ENCODE measurements at regions not wholly inside any gene's neighbourhood (a gene's known extent, or its start where the extent isn't known, plus 50 kb on each side); places are given as distances from the start of the nearest gene placed in this dataset.

- ChIA-PET POLR2A (no interaction called here), CTCF (no interaction called here)
- TF ChIP-seq, protein P1, sequence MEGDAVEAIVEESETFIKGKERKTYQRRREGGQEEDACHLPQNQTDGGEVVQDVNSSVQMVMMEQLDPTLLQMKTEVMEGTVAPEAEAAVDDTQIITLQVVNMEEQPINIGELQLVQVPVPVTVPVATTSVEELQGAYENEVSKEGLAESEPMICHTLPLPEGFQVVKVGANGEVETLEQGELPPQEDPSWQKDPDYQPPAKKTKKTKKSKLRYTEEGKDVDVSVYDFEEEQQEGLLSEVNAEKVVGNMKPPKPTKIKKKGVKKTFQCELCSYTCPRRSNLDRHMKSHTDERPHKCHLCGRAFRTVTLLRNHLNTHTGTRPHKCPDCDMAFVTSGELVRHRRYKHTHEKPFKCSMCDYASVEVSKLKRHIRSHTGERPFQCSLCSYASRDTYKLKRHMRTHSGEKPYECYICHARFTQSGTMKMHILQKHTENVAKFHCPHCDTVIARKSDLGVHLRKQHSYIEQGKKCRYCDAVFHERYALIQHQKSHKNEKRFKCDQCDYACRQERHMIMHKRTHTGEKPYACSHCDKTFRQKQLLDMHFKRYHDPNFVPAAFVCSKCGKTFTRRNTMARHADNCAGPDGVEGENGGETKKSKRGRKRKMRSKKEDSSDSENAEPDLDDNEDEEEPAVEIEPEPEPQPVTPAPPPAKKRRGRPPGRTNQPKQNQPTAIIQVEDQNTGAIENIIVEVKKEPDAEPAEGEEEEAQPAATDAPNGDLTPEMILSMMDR (IDR thresholded peaks at IDR 0.05): no peak
- no peak for TF ChIP-seq EZH2 (IDR thresholded peaks at IDR 0.05; ENCODE audit: borderline replicate concordance, insufficient read depth, low read depth, low read length, poor library complexity, severe bottlenecking)
- Histone ChIP-seq H3K4me3 (ENCODE audit: control extremely low read depth in 1 of 5, extremely low read depth in 1 of 5, insufficient read depth in 1 of 5, low read depth in 2 of 5, low read length in 4 of 5) (no peak overlapping the region), H4K20me1 (ENCODE audit: control insufficient read depth, insufficient read depth, low read length, poor library complexity, severe bottlenecking) (no peaks in the 10 kb centered on the region), H3K79me2 (ENCODE audit: control insufficient read depth, insufficient read depth, low read length) (no peaks in the 10 kb centered on the region), H3K27ac (ENCODE audit: low read length in 2 of 2) (no peak overlapping the region), H2AFZ (ENCODE audit: insufficient read depth, low read depth, low read length, poor library complexity, severe bottlenecking) (no peak overlapping the region), H3K4me1 (ENCODE audit: control insufficient read depth in 2 of 2, insufficient read depth in 2 of 2, low read length in 2 of 2) (peaks cover 15 to 16% of the 10 kb centered on the region in 2 donors), H3K9ac (ENCODE audit: low read length) (no peak overlapping the region), H3K4me2 (replicated peaks; ENCODE audit: low read depth, low read length, poor library complexity, severe bottlenecking) (no peak overlapping the region), H3K9me3 (ENCODE audit: control extremely low read depth in 1 of 3, control insufficient read depth in 2 of 3, insufficient read depth in 1 of 3, low read length in 2 of 3) (peaks cover 4 to 11% (median 8%) of the 10 kb centered on the region in 3 donors), H3K27me3 (replicated peaks in 1 of 4; ENCODE audit: control extremely low read depth in 1 of 4, control insufficient read depth in 3 of 4, insufficient read depth in 4 of 4, low read length in 3 of 4) (no peaks in the 10 kb centered on the region), H3K36me3 (replicated peaks in 1 of 2; ENCODE audit: control extremely low read depth in 1 of 2, control insufficient read depth in 1 of 2, extremely low read depth in 1 of 2, insufficient read depth in 2 of 2, low read length in 1 of 2) (no peaks in the 10 kb centered on the region)
- DNase-seq (no peak), ATAC-seq (ENCODE audit: low read depth) (no peak)
- H3K27ac Mint-ChIP-seq: no peak overlapping the region
- H3K4me3 Mint-ChIP-seq: no peak overlapping the region
- intact Hi-C loops (cut with micrococcal nuclease): no loop called here
- 100% methylated on average over 10 of the region's 14 CpGs for WGBS (ENCODE audit: insufficient coverage)
- no peaks in the 10 kb centered on the region for H3K27me3 Mint-ChIP-seq
- H3K9me3 Mint-ChIP-seq (ENCODE audit: insufficient read depth): peaks cover 2% of the 10 kb centered on the region
- H3K4me1 Mint-ChIP-seq: peaks cover 22% of the 10 kb centered on the region
These were observed 325.0 kb downstream of the SNAPC1 start for GRCh38 chr14:62087191-62087590.

DNA sequence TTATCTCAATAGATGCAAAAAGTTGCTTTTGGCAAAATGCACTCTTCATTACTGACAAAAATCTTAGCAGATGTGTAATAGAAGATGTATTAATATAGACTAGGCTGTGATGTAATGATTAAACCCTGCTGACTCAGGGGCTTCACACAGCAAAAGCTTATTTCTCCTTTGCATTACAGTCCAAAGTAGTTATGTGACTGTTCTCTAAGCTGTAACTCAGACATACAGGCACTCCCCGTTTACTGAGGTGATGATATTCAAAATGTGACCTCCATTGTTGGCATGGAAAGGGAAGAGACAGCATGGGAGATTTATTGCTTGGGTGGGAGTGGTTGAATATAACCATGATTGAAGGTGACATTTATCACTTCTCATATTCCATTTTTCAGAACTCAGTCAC is 331.5 kb downstream of the SNAPC1 start:
- DNase-seq (no peak), ATAC-seq (ENCODE audit: low read depth) (no peak)
- Mint-ChIP-seq H3K27ac (no peak overlapping the region), H3K9me3 (ENCODE audit: insufficient read depth) (no peaks in the 10 kb centered on the region), H3K4me3 (no peak overlapping the region), H3K4me1 (peaks cover 12% of the 10 kb centered on the region), H3K27me3 (no peaks in the 10 kb centered on the region)
- TF ChIP-seq EZH2 (IDR thresholded peaks at IDR 0.05; ENCODE audit: borderline replicate concordance, insufficient read depth, low read depth, low read length, poor library complexity, severe bottlenecking): no peak
- TF ChIP-seq, protein P1 (IDR thresholded peaks at IDR 0.05): no peak
- Histone ChIP-seq H4K20me1 (ENCODE audit: control insufficient read depth, insufficient read depth, low read length, poor library complexity, severe bottlenecking) (no peaks in the 10 kb centered on the region), H3K4me1 (ENCODE audit: control insufficient read depth in 2 of 2, insufficient read depth in 2 of 2, low read length in 2 of 2) (peaks cover 7 to 9% of the 10 kb centered on the region in 2 donors), H3K27ac (ENCODE audit: low read length in 2 of 2) (no peak overlapping the region), H2AFZ (ENCODE audit: insufficient read depth, low read depth, low read length, poor library complexity, severe bottlenecking) (no peak overlapping the region), H3K27me3 (replicated peaks in 1 of 4; ENCODE audit: control extremely low read depth in 1 of 4, control insufficient read depth in 3 of 4, insufficient read depth in 4 of 4, low read length in 3 of 4) (no peaks in the 10 kb centered on the region), H3K9me3 (ENCODE audit: control extremely low read depth in 1 of 3, control insufficient read depth in 2 of 3, insufficient read depth in 1 of 3, low read length in 2 of 3) (peaks cover 0 to 2% (median 2%) of the 10 kb centered on the region in 3 donors), H3K4me3 (ENCODE audit: control extremely low read depth in 1 of 5, extremely low read depth in 1 of 5, insufficient read depth in 1 of 5, low read depth in 2 of 5, low read length in 4 of 5) (no peak overlapping the region), H3K9ac (ENCODE audit: low read length) (no peak overlapping the region), H3K36me3 (replicated peaks in 1 of 2; ENCODE audit: control extremely low read depth in 1 of 2, control insufficient read depth in 1 of 2, extremely low read depth in 1 of 2, insufficient read depth in 2 of 2, low read length in 1 of 2) (no peaks in the 10 kb centered on the region), H3K4me2 (replicated peaks; ENCODE audit: low read depth, low read length, poor library complexity, severe bottlenecking) (no peak overlapping the region), H3K79me2 (ENCODE audit: control insufficient read depth, insufficient read depth, low read length) (no peaks in the 10 kb centered on the region)
- intact Hi-C loops (cut with micrococcal nuclease): no loop called here
- ChIA-PET POLR2A (no interaction called here), CTCF (no interaction called here)
- WGBS (ENCODE audit: insufficient coverage): no CpG with 5 or more reads among the region's 1 CpG
